HPDE6-E6E7 (cell line): ENCODE measurements at regions not wholly inside any gene's neighbourhood (a gene's known extent, or its start where the extent isn't known, plus 50 kb on each side); places are given as distances from the start of the nearest gene placed in this dataset.
"Not testable (repeated sequence)": the region's sequence is repeated elsewhere in the genome, so short reads cannot be mapped to it uniquely, and the experiment has no call there.

ENCODE experiments used
- DNase-seq: peaks from one replicate; pipeline ENCODE4 v3.0.0; 2011; ENCODE audit warnings: missing footprints; ENCODE audit errors: extremely low spot score

- no peak for DNase-seq
Measured at GRCh38 chr3:10625323-10625722, 119.9 kb upstream of the ATP2B2 start.

- no peak for DNase-seq
Measured at GRCh38 chr3:10627884-10628572, 122.6 kb upstream of the ATP2B2 start.

GRCh38 chr3:10628891-10629670 is 123.7 kb upstream of the ATP2B2 start:
- DNase-seq: no peak

GRCh38 chr3:10629671-10630040 is 124.3 kb upstream of the ATP2B2 start:
- no peak for DNase-seq

GRCh38 chr3:10631224-10631623 is 125.8 kb upstream of the ATP2B2 start:
- DNase-seq: no peak

- DNase-seq: no peak
Measured at GRCh38 chr3:10632125-10632524, 126.7 kb upstream of the ATP2B2 start.

- DNase-seq: no peak
Measured at GRCh38 chr3:10632741-10633140, 127.4 kb upstream of the ATP2B2 start.

- DNase-seq: no peak
Measured at GRCh38 chr3:10635446-10636076, 130.2 kb upstream of the ATP2B2 start.

GRCh38 chr3:10637342-10637741 is 132.0 kb upstream of the ATP2B2 start:
- no peak for DNase-seq

GRCh38 chr3:10638466-10638865 is 133.1 kb upstream of the ATP2B2 start:
- DNase-seq: no peak

GRCh38 chr3:10641760-10642159 is 136.4 kb upstream of the ATP2B2 start:
- DNase-seq: no peak

- no peak for DNase-seq
Measured at GRCh38 chr3:10644189-10644588, 138.8 kb upstream of the ATP2B2 start.

GRCh38 chr3:10645800-10646199 is 140.4 kb upstream of the ATP2B2 start:
- DNase-seq: no peak

- DNase-seq: no peak
Measured at GRCh38 chr3:10646531-10647335, 141.3 kb upstream of the ATP2B2 start.

- DNase-seq: no peak
Measured at GRCh38 chr3:10647376-10647775, 142.0 kb upstream of the ATP2B2 start.

- no peak for DNase-seq
Measured at GRCh38 chr3:10648181-10648580, 142.8 kb upstream of the ATP2B2 start.

- DNase-seq: not testable (repeated sequence)
Measured at GRCh38 chr3:10649463-10649862, 144.1 kb upstream of the ATP2B2 start.

- no peak for DNase-seq
Measured at GRCh38 chr3:10651506-10651905, 146.1 kb upstream of the ATP2B2 start.

- no peak for DNase-seq
Measured at GRCh38 chr3:10653241-10653640, 147.9 kb upstream of the ATP2B2 start.

GRCh38 chr3:10653866-10654611 is 148.7 kb upstream of the ATP2B2 start:
- no peak for DNase-seq

GRCh38 chr3:10655105-10655504 is 149.7 kb upstream of the ATP2B2 start:
- DNase-seq: no peak
